ENCODE measurements at regions not wholly inside any gene's neighbourhood (a gene's known extent, or its start where the extent isn't known, plus 50 kb on each side); places are given as distances from the start of the nearest gene placed in this dataset.

- no peak overlapping the region for H3K27ac ChIP-seq (ENCODE audit: low read depth, low read length, poor library complexity, severe bottlenecking)
- ChIA-PET CTCF (interaction anchor here (0.6 kb wide), 1 partner anchor 1733 kb away, joined by 8 read pairs; no protein-coding TSS in a partner anchor), POLR2A (ENCODE audit: low non-redundant PET) (no interaction called here)
- no peak for DNase-seq (ENCODE audit: low spot score)
- no peaks in the 10 kb centered on the region for H3K9me3 ChIP-seq (ENCODE audit: low read depth, low read length, poor library complexity, severe bottlenecking)
- intact Hi-C loops (cut with micrococcal nuclease; ENCODE audit: unreplicated experiment), result no loop called here
- H3K27me3 ChIP-seq (replicated peaks; ENCODE audit: insufficient read depth, low read depth, low read length, poor library complexity), result no peaks in the 10 kb centered on the region
- H3K4me3 ChIP-seq (ENCODE audit: low read depth, low read length, poor library complexity, severe bottlenecking), result no peak overlapping the region
- H3K36me3 ChIP-seq (ENCODE audit: insufficient read depth, low read length, poor library complexity, severe bottlenecking), result no peaks in the 10 kb centered on the region
- no peaks in the 10 kb centered on the region for H3K4me1 ChIP-seq (ENCODE audit: insufficient read depth, low read length, poor library complexity, severe bottlenecking)
- TF ChIP-seq EZH2 (IDR thresholded peaks at IDR 0.05; ENCODE audit: borderline replicate concordance, low read depth, low read length, poor library complexity, severe bottlenecking) (no peak), CTCF (conservative IDR thresholded peaks at IDR 0.05; ENCODE audit: low read depth, low read length) (no peak)
- BruUV-seq (replicated peaks), result no TSS peak
These were observed 556.2 kb upstream of the SUCLG2 start for GRCh38 chr3:68210635-68211034.

- ChIA-PET POLR2A (ENCODE audit: low non-redundant PET) (no interaction called here), CTCF (no interaction called here)
- BruUV-seq (replicated peaks), result no TSS peak
- Histone ChIP-seq H3K36me3 (ENCODE audit: insufficient read depth, low read length, poor library complexity, severe bottlenecking) (no peaks in the 10 kb centered on the region), H3K27me3 (replicated peaks; ENCODE audit: insufficient read depth, low read depth, low read length, poor library complexity) (no peaks in the 10 kb centered on the region), H3K4me3 (ENCODE audit: low read depth, low read length, poor library complexity, severe bottlenecking) (no peak overlapping the region), H3K9me3 (ENCODE audit: low read depth, low read length, poor library complexity, severe bottlenecking) (no peaks in the 10 kb centered on the region), H3K27ac (ENCODE audit: low read depth, low read length, poor library complexity, severe bottlenecking) (no peak overlapping the region), H3K4me1 (ENCODE audit: insufficient read depth, low read length, poor library complexity, severe bottlenecking) (no peaks in the 10 kb centered on the region)
- DNase-seq (ENCODE audit: low spot score), result no peak
- TF ChIP-seq CTCF (conservative IDR thresholded peaks at IDR 0.05; ENCODE audit: low read depth, low read length) (no peak), EZH2 (IDR thresholded peaks at IDR 0.05; ENCODE audit: borderline replicate concordance, low read depth, low read length, poor library complexity, severe bottlenecking) (no peak)
- intact Hi-C loops (cut with micrococcal nuclease; ENCODE audit: unreplicated experiment), result no loop called here
These were observed 552.9 kb upstream of the SUCLG2 start for GRCh38 chr3:68207327-68207726.

GRCh38 chr3:68206524-68207117 is 552.2 kb upstream of the SUCLG2 start:
- Histone ChIP-seq H3K27me3 (replicated peaks; ENCODE audit: insufficient read depth, low read depth, low read length, poor library complexity) (no peaks in the 10 kb centered on the region), H3K4me1 (ENCODE audit: insufficient read depth, low read length, poor library complexity, severe bottlenecking) (no peaks in the 10 kb centered on the region), H3K36me3 (ENCODE audit: insufficient read depth, low read length, poor library complexity, severe bottlenecking) (no peaks in the 10 kb centered on the region), H3K27ac (ENCODE audit: low read depth, low read length, poor library complexity, severe bottlenecking) (no peak overlapping the region), H3K4me3 (ENCODE audit: low read depth, low read length, poor library complexity, severe bottlenecking) (no peak overlapping the region), H3K9me3 (ENCODE audit: low read depth, low read length, poor library complexity, severe bottlenecking) (no peaks in the 10 kb centered on the region)
- TF ChIP-seq CTCF (conservative IDR thresholded peaks at IDR 0.05; ENCODE audit: low read depth, low read length) (no peak), EZH2 (IDR thresholded peaks at IDR 0.05; ENCODE audit: borderline replicate concordance, low read depth, low read length, poor library complexity, severe bottlenecking) (no peak)
- DNase-seq (ENCODE audit: low spot score), result no peak
- CTCF ChIA-PET, result no interaction called here
- no TSS peak for BruUV-seq (replicated peaks)
- POLR2A ChIA-PET (ENCODE audit: low non-redundant PET), result no interaction called here
- intact Hi-C loops (cut with micrococcal nuclease; ENCODE audit: unreplicated experiment), result no loop called here
